Body of pancreas (tissue), 4 donors: ENCODE measurements at regions not wholly inside any gene's neighbourhood (a gene's known extent, or its start where the extent isn't known, plus 50 kb on each side); places are given as distances from the start of the nearest gene placed in this dataset.

Experiments used
- POLR2A ChIP-seq, 3 donors: fragments of 450-650 bp; IDR thresholded peaks; one replicate each; pipeline ENCODE4 v1.6.1; 2016; ENCODE audit warnings: antibody characterized with exemption in 3 of 3, mild to moderate bottlenecking in 2 of 3
- TF ChIP-seq, protein P1 (sequence below), 7 experiments: fragments of 450-650 bp in 4 of 7; fragments of 200-600 bp in 3 of 7; sonication (generic) in 3 of 7; IDR thresholded peaks; one replicate each; pipeline ENCODE4 v1.5.1; 2016 to 2019; ENCODE audit warnings: antibody characterized with exemption in 7 of 7

DNA sequence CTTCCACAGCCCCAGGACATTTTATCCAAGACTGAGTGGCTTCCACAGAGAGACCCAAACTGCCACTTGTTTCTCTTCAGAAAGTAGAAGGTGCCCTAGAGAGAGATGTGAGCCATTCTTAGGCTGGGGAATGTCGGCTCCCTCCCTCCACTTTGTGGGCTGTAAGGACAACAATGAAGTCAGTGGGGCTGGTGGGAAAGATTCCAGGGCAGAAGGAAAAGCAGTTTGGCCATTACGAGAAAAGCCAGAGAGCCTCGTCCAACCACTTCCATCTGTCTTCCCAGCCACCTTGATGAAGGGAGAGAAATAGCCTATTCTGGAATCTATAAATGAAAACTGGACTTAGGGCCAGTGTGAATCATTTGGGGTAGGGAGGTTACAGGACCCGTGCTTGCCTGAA lies 382.5 kb downstream of the NXPE2 start:
- TF ChIP-seq POLR2A (IDR thresholded peaks at IDR 0.05): no peak
- TF ChIP-seq, protein P1, sequence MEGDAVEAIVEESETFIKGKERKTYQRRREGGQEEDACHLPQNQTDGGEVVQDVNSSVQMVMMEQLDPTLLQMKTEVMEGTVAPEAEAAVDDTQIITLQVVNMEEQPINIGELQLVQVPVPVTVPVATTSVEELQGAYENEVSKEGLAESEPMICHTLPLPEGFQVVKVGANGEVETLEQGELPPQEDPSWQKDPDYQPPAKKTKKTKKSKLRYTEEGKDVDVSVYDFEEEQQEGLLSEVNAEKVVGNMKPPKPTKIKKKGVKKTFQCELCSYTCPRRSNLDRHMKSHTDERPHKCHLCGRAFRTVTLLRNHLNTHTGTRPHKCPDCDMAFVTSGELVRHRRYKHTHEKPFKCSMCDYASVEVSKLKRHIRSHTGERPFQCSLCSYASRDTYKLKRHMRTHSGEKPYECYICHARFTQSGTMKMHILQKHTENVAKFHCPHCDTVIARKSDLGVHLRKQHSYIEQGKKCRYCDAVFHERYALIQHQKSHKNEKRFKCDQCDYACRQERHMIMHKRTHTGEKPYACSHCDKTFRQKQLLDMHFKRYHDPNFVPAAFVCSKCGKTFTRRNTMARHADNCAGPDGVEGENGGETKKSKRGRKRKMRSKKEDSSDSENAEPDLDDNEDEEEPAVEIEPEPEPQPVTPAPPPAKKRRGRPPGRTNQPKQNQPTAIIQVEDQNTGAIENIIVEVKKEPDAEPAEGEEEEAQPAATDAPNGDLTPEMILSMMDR (IDR thresholded peaks at IDR 0.05): no peak
